ENCODE measurements at regions not wholly inside any gene's neighbourhood (a gene's known extent, or its start where the extent isn't known, plus 50 kb on each side); places are given as distances from the start of the nearest gene placed in this dataset.

DNA sequence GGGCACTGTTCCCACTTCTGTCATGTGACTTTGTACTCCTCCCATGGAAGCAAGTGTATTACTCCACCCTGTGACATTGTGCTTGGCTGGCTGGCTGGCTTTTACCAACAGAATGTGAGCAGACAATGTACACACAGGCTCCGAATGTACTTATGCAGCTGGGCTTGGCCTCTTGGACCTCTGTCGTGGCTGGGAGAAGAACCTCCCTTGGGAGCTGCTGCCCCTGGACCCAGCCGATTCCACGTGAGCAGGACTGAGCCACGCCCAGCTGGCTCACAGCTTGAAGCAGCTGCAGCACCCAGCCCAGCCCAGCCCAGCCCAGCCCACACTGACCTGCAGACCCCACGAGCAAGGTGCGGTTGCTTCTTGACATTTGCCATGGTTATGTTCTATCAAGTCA is 177.5 kb downstream of the RBFOX3 start:
- TF ChIP-seq EP300 (IDR thresholded peaks at IDR 0.05; ENCODE audit: borderline replicate concordance) (no peak), EGR1 (IDR thresholded peaks at IDR 0.05) (no peak), RAD21 (IDR thresholded peaks at IDR 0.05; ENCODE audit: low read depth) (no peak)
